ACC112 (cell line): ENCODE measurements at regions not wholly inside any gene's neighbourhood (a gene's known extent, or its start where the extent isn't known, plus 50 kb on each side); places are given as distances from the start of the nearest gene placed in this dataset.
"Not testable (repeated sequence)": the region's sequence is repeated elsewhere in the genome, so short reads cannot be mapped to it uniquely, and the experiment has no call there.

ENCODE experiments used
- H2AFZ ChIP-seq: fragments of 200-600 bp; sonication (generic); one replicate; pipeline ENCODE4 v1.6.0; 2017; ENCODE audit warnings: antibody characterized with exemption, low read length; ENCODE audit not compliant: unreplicated experiment
- H3K27ac ChIP-seq: fragments of 200-600 bp; sonication (generic); 2 replicates; pipeline ENCODE4 v1.5.1; 2014; ENCODE audit warnings: low read depth, mild to moderate bottlenecking, antibody characterized with exemption, low read length, moderate library complexity
- H3K27me3 ChIP-seq: fragments of 200-600 bp; sonication (generic); 2 replicates; pipeline ENCODE4 v1.6.1; 2014; ENCODE audit warnings: mild to moderate bottlenecking, antibody characterized with exemption, low read length, moderate library complexity, mixed read lengths; ENCODE audit not compliant: insufficient read depth
- H3K36me3 ChIP-seq: fragments of 200-600 bp; sonication (generic); 2 replicates; pipeline ENCODE4 v1.6.1; 2016; ENCODE audit warnings: mild to moderate bottlenecking, antibody characterized with exemption, low read length, moderate library complexity, mixed read lengths; ENCODE audit not compliant: insufficient read depth
- H3K4me1 ChIP-seq: fragments of 200-600 bp; sonication (generic); one replicate; pipeline ENCODE4 v1.6.1; 2016; ENCODE audit warnings: low read length, mixed read lengths; ENCODE audit not compliant: insufficient read depth, unreplicated experiment, control insufficient read depth
- H3K4me3 ChIP-seq: fragments of 200-600 bp; sonication (generic); 2 replicates; pipeline ENCODE4 v1.5.1; 2014; ENCODE audit warnings: mild to moderate bottlenecking, low read depth, low read length
- H3K79me2 ChIP-seq: fragments of 200-600 bp; sonication (generic); one replicate; pipeline ENCODE4 v1.6.0; 2016; ENCODE audit warnings: low read length; ENCODE audit not compliant: control insufficient read depth, unreplicated experiment, insufficient read depth

DNA sequence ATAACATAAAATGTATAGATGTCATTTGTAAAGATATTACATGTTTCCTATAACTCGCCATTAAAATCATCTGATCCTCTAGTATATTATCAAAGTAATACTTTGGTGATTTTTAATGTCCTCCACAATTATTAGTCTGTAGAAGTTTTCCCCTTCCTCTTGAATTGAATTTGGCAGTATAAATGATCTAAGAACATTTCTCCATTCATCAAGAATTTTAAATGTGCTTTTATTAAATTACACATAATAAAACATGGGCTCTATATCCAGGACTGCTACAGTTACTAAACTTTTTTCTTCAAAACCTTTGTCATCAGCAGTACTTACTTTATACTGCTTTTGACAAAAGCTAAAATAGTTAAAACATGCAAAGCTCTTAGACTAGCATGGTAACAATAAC is 315.4 kb upstream of the ZC3H15 start:
- H2AFZ ChIP-seq = no peak overlapping the region
- H3K27me3 ChIP-seq = no peaks in the 10 kb centered on the region
- no peaks in the 10 kb centered on the region for H3K36me3 ChIP-seq
- H3K4me1 ChIP-seq = no peaks in the 10 kb centered on the region
- no peak overlapping the region for H3K4me3 ChIP-seq
- no peak overlapping the region for H3K27ac ChIP-seq
- H3K79me2 ChIP-seq = no peaks in the 10 kb centered on the region

DNA sequence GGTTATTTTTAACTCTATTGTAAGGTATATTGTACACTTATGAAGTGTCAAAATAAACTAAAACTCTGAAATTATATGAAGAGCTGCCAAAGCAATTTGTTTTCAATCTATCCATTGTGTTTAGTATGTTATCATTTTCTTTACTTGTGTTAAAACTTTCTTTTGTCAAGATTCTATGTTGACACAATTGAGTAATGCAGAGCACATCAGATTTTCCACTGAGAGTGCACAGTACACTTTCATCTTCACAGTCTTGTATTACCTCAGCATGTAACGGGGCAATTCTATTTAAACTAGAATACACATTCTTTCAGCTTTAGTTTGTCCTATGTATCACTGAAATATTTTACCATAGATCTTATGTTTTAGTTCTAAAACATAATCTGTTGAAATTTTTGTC is 304.4 kb upstream of the ZC3H15 start:
- Histone ChIP-seq H3K4me1 (no peaks in the 10 kb centered on the region), H3K27me3 (no peaks in the 10 kb centered on the region), H3K79me2 (no peaks in the 10 kb centered on the region), H3K36me3 (no peaks in the 10 kb centered on the region), H3K27ac (no peak overlapping the region), H2AFZ (no peak overlapping the region), H3K4me3 (no peak overlapping the region)

DNA sequence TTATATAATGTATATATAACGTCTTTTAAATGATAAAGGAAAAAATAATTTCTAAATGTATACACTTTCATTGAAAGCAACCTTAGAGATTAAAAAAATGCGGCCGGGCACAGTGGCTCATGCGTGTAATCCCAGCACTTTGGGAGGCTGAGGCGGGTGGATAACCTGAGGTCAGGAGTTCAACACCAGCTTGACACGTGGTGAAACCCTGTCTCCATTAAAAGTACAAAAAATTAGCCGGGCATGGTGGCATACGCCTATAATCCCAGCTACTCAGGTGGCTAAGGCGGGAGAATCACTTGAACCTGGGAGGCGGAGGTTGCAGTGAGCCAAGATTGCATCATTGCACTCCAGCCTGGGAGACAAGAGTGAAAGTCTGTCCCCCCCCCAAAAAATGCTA is 303.7 kb upstream of the ZC3H15 start:
- H2AFZ ChIP-seq, H3K79me2 ChIP-seq, H3K4me1 ChIP-seq, H3K27me3 ChIP-seq, H3K36me3 ChIP-seq, H3K27ac ChIP-seq, H3K4me3 ChIP-seq: not testable (repeated sequence)

DNA sequence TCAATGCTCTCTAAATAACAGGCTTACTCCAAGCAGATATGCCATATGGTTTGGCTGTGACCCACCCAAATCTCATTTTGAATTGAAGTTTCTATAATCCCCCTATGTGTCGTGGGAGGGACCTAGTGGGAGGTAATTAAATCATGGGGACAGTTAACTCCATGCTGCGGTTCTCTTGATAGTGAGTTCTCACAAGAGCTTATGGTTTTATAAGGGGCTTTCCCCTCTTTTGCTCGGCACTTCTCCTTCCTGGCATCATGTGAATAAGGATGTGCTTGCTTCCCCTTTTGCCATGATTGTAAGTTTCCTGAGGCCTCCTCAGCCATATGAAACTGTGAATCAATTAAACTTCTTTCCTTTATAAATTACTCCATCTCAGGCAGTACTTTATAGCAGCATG is 302.7 kb upstream of the ZC3H15 start:
- no peaks in the 10 kb centered on the region for H3K36me3 ChIP-seq
- H3K4me3 ChIP-seq = no peak overlapping the region
- no peaks in the 10 kb centered on the region for H3K79me2 ChIP-seq
- H3K4me1 ChIP-seq = no peaks in the 10 kb centered on the region
- no peak overlapping the region for H3K27ac ChIP-seq
- H3K27me3 ChIP-seq = no peaks in the 10 kb centered on the region
- no peak overlapping the region for H2AFZ ChIP-seq

DNA sequence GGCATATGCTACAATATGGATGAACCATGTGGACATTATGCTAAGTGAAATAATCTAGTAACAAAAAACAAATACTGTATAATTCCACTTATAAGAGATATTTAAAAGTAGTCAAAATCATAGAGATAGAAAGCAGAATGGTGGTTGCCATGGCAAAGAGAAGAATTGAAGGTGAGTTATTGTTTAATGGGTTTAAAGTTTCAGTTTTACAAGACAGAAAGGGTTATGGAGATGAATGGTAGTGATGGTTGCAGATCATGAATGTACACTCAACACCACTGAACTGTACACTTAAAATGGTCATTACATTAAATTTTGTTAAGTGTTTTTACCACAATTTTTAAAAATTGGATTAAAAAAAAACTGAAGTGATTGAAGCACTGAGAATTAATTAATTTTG is 298.2 kb upstream of the ZC3H15 start:
- H2AFZ ChIP-seq = no peak overlapping the region
- H3K79me2 ChIP-seq = no peaks in the 10 kb centered on the region
- no peaks in the 10 kb centered on the region for H3K36me3 ChIP-seq
- no peaks in the 10 kb centered on the region for H3K27me3 ChIP-seq
- no peak overlapping the region for H3K4me3 ChIP-seq
- no peaks in the 10 kb centered on the region for H3K4me1 ChIP-seq
- no peak overlapping the region for H3K27ac ChIP-seq

DNA sequence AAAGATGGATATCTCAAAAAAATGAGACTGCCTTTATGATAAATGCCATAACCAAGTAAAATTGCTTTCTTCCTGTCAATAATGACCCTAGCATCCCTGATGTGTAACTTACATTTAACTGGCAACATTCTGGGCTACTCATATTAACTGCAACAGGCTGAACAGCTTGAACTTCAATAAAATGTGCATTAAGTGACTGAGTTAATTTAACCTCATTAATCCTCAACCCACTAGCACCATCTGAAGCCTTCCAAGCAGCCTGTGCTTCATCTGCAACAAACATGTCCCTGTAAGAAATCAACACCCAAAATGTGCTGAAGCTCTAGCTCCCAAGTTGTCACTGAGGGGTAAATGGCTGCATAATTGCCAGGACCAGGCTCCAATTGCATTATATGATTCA is 296.2 kb upstream of the ZC3H15 start:
- no peak overlapping the region for H2AFZ ChIP-seq
- no peak overlapping the region for H3K27ac ChIP-seq
- H3K79me2 ChIP-seq = no peaks in the 10 kb centered on the region
- no peaks in the 10 kb centered on the region for H3K4me1 ChIP-seq
- no peaks in the 10 kb centered on the region for H3K27me3 ChIP-seq
- no peaks in the 10 kb centered on the region for H3K36me3 ChIP-seq
- H3K4me3 ChIP-seq = no peak overlapping the region

DNA sequence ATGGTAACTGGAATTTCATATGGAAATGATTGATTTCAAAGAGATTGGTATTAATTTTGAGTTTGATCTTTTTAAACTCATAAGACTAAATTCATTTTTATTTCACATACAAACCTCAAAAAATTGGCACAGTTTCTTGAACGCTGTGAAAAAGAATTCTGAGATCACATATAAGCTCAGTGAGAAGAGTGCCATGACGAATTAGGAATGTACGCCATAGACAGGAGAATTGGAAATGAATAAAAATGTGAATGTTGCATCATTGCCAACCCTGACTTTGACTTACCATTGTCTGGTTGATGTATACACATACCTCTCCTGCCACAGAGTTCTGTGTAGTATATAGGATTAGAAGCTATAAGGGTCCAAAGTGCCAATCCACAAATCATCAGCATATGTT is 290.4 kb upstream of the ZC3H15 start:
- Histone ChIP-seq H3K27me3 (no peaks in the 10 kb centered on the region), H3K27ac (no peak overlapping the region), H3K4me3 (no peak overlapping the region), H3K79me2 (no peaks in the 10 kb centered on the region), H3K36me3 (no peaks in the 10 kb centered on the region), H3K4me1 (no peaks in the 10 kb centered on the region), H2AFZ (no peak overlapping the region)

DNA sequence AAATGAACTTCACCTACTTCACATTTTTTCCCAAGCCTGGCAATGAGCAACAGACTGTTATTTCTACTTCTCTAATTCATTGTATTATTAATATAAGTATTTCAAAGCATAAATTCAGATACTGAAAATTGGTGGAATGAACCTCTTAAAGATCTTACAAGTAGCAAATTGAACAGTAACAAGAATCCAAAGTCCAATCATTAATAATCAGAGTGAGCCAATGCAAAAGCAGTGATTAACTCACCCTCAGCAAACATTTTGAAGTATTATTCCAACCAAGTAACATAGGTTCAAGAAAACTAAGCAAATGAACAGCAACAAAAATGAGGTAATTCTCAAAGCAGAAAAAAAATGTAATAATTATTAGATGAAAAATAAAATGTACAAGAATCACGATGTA is 288.1 kb upstream of the ZC3H15 start:
- H3K27ac ChIP-seq = no peak overlapping the region
- no peaks in the 10 kb centered on the region for H3K27me3 ChIP-seq
- no peaks in the 10 kb centered on the region for H3K4me1 ChIP-seq
- H2AFZ ChIP-seq = no peak overlapping the region
- H3K4me3 ChIP-seq = no peak overlapping the region
- no peaks in the 10 kb centered on the region for H3K79me2 ChIP-seq
- no peaks in the 10 kb centered on the region for H3K36me3 ChIP-seq

DNA sequence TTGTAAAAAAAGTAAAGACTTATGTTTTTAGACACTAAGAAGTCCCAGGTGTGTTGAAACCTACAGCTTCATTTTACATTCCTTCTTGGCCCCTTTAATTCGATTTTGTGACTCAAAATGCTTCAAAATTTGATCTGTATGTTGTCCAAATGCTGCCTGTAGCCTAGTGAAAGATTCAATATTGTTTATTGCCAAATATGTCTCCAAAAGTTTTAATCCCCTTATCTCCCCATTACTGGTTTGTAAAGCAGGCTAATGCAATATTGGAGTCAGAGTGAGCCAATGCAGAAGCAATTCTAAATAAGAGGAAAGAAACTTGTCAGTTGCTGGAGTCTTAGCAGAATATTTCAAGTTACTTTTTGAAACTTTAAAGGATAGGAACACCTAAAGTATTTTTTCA is 287.0 kb upstream of the ZC3H15 start:
- Histone ChIP-seq H3K27me3 (no peaks in the 10 kb centered on the region), H3K27ac (no peak overlapping the region), H3K79me2 (no peaks in the 10 kb centered on the region), H2AFZ (no peak overlapping the region), H3K4me3 (no peak overlapping the region), H3K36me3 (no peaks in the 10 kb centered on the region), H3K4me1 (no peaks in the 10 kb centered on the region)

DNA sequence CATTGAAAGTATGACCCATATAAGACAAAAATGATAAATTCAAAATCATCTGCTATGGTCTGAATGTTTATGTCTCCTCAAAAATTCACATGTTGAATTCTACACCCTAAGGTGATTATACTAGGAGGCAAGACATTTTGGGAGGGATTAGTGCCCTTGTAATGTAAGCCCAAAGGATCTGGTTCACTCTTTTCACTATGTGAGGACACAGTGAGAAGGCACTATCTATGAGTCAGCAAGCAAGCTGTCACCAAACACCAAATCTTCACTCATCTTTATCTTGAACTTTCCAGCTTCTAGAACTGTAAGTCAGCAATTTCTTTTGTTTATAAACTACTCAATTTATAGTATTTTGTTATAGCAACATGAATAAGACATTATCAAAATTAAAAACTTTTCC is 284.7 kb upstream of the ZC3H15 start:
- Histone ChIP-seq H2AFZ (no peak overlapping the region), H3K79me2 (no peaks in the 10 kb centered on the region), H3K4me3 (no peak overlapping the region), H3K27ac (no peak overlapping the region), H3K4me1 (no peaks in the 10 kb centered on the region), H3K27me3 (no peaks in the 10 kb centered on the region), H3K36me3 (no peaks in the 10 kb centered on the region)

DNA sequence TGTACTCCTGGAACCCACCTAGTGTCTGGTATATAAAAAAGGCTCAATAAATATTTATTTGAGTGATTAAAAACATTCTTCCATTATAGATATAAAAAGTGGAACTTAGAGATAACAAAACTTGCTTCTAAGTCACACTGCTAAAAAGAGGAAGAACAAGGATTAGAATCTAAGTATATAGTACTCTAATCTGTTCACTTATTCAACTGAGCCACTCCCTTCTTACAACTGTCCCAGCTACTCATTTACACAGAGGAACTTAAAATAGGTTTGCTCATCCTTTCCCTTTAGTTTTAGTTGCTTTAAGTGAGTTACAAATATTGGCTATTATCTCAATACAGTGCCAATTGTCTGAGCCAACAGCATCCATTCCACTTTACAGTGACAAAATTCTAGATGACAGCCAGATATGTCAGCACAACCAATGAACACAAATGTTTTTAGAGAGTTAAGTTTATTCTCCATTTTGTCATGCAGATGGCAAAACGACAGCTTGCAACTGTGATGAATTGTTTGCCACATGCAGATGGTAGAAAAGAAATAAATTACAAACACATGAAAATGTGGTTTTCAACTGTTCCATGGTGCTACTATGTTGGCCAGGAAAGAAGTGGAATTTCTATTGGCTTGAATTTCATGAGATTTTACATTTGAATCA is 280.7 kb upstream of the ZC3H15 start:
- Histone ChIP-seq H3K27ac (no peak overlapping the region), H2AFZ (no peak overlapping the region), H3K79me2 (no peaks in the 10 kb centered on the region), H3K4me1 (no peaks in the 10 kb centered on the region), H3K36me3 (no peaks in the 10 kb centered on the region), H3K4me3 (no peak overlapping the region), H3K27me3 (no peaks in the 10 kb centered on the region)
